ENCODE measurements at regions not wholly inside any gene's neighbourhood (a gene's known extent, or its start where the extent isn't known, plus 50 kb on each side); places are given as distances from the start of the nearest gene placed in this dataset.

- peak; percentile 18 to 24 for DNase-seq
Observed at GRCh38 chr22:48198489-48199459, 1436.3 kb downstream of the TBC1D22A start.

- no peak for DNase-seq
Observed at GRCh38 chr22:48197189-48197690, 1434.8 kb downstream of the TBC1D22A start.

GRCh38 chr22:48192920-48193319 is 1430.5 kb downstream of the TBC1D22A start:
- peak; percentile 9 for DNase-seq

- no peak for DNase-seq
Observed at GRCh38 chr22:48192071-48192470, 1429.6 kb downstream of the TBC1D22A start.

GRCh38 chr22:48188231-48188721 is 1425.8 kb downstream of the TBC1D22A start:
- no peak for DNase-seq

- no peak for DNase-seq
Observed at GRCh38 chr22:48187356-48187755, 1424.9 kb downstream of the TBC1D22A start.

- no peak for DNase-seq
Observed at GRCh38 chr22:48186146-48186790, 1423.8 kb downstream of the TBC1D22A start.

GRCh38 chr22:48185071-48186055 is 1422.9 kb downstream of the TBC1D22A start:
- no peak for DNase-seq

GRCh38 chr22:48182846-48183805 is 1420.7 kb downstream of the TBC1D22A start:
- DNase-seq = no peak

GRCh38 chr22:48182031-48182430 is 1419.6 kb downstream of the TBC1D22A start:
- DNase-seq = no peak

GRCh38 chr22:48181263-48181955 is 1419.0 kb downstream of the TBC1D22A start:
- no peak for DNase-seq

- no peak for DNase-seq
Observed at GRCh38 chr22:48180631-48181030, 1418.2 kb downstream of the TBC1D22A start.

GRCh38 chr22:48179571-48180546 is 1417.4 kb downstream of the TBC1D22A start:
- no peak for DNase-seq

- DNase-seq = no peak
Observed at GRCh38 chr22:48178536-48178935, 1416.1 kb downstream of the TBC1D22A start.

- no peak for DNase-seq
Observed at GRCh38 chr22:48177631-48178030, 1415.2 kb downstream of the TBC1D22A start.

- DNase-seq = no peak
Observed at GRCh38 chr22:48175721-48176120, 1413.3 kb downstream of the TBC1D22A start.

GRCh38 chr22:48173773-48174160 is 1411.3 kb downstream of the TBC1D22A start:
- DNase-seq = no peak

GRCh38 chr22:48173061-48173772 is 1410.8 kb downstream of the TBC1D22A start:
- DNase-seq = no peak

GRCh38 chr22:48171271-48171691 is 1408.8 kb downstream of the TBC1D22A start:
- DNase-seq = no peak

All from inflammatory macrophage treated with lipopolysaccharide for 1 hour (primary cell).